Smooth muscle cell (in vitro differentiated cells): ENCODE measurements at regions not wholly inside any gene's neighbourhood (a gene's known extent, or its start where the extent isn't known, plus 50 kb on each side); places are given as distances from the start of the nearest gene placed in this dataset.

ENCODE experiments used
- DNase-seq: peaks from one replicate; lab custom pipeline; 2025; ENCODE audit not compliant: unreplicated experiment; lab: John Stamatoyannopoulos, UW
- H2AFZ ChIP-seq: fragments of 200-600 bp; sonication (generic); 2 replicates; pipeline ENCODE4 v1.6.0; 2016; ENCODE audit warnings: antibody characterized with exemption, low read depth, mild to moderate bottlenecking
- H3F3A ChIP-seq: fragments of 200-600 bp; sonication (generic); 2 replicates; pipeline ENCODE4 v1.6.0; 2017; ENCODE audit warnings: antibody characterized with exemption, low read depth
- H3K27ac ChIP-seq: fragments of 200-600 bp; sonication (generic); 2 replicates; pipeline ENCODE4 v1.5.1; 2016; ENCODE audit warnings: low read depth, mild to moderate bottlenecking
- H3K27me3 ChIP-seq: fragments of 200-600 bp; sonication (generic); 2 replicates; pipeline ENCODE4 v1.6.1; 2016; ENCODE audit warnings: low read depth, mild to moderate bottlenecking
- H3K36me3 ChIP-seq: fragments of 200-600 bp; sonication (generic); 2 replicates; pipeline ENCODE4 v1.5.1; 2016; ENCODE audit warnings: low read depth
- H3K4me1 ChIP-seq: fragments of 200-600 bp; sonication (generic); 2 replicates; pipeline ENCODE4 v1.5.1; 2016; ENCODE audit warnings: low read depth
- H3K4me2 ChIP-seq: fragments of 200-600 bp; sonication (generic); 2 replicates; pipeline ENCODE4 v1.6.0; 2016; ENCODE audit warnings: mild to moderate bottlenecking
- H3K4me3 ChIP-seq: fragments of 200-600 bp; sonication (generic); 2 replicates; pipeline ENCODE4 v1.5.1; 2016; ENCODE audit warnings: mild to moderate bottlenecking
- H3K79me2 ChIP-seq: fragments of 200-600 bp; sonication (generic); 2 replicates; pipeline ENCODE4 v1.6.0; 2016; ENCODE audit warnings: low read depth, mild to moderate bottlenecking
- H3K9ac ChIP-seq: fragments of 200-600 bp; sonication (generic); 2 replicates; pipeline ENCODE4 v1.6.0; 2016; ENCODE audit warnings: low read depth
- H3K9me3 ChIP-seq: fragments of 200-600 bp; sonication (generic); replicated peaks from 2 replicates; pipeline ENCODE4 v1.5.1; 2016; ENCODE audit warnings: low read depth
- H4K20me1 ChIP-seq: fragments of 200-600 bp; sonication (generic); 2 replicates; pipeline ENCODE4 v1.6.0; 2016; ENCODE audit warnings: low read depth
- CTCF ChIP-seq: fragments of 200-600 bp; sonication (generic); IDR thresholded peaks from 2 replicates; pipeline ENCODE4 v1.5.1; 2017; ENCODE audit warnings: borderline replicate concordance, mild to moderate bottlenecking, antibody characterized with exemption; ENCODE audit not compliant: insufficient read depth, poor library complexity, severe bottlenecking
- WGBS: methylation state at CpG from one replicate; pipeline ENCODE4 v1.1.7; 2016; ENCODE audit warnings: low lambda C conversion rate; 5-methylcytosine and 5-hydroxymethylcytosine counted together

GRCh38 chr13:44872751-44873150, 116.5 kb downstream of the NUFIP1 start:
- WGBS, result 85% methylated on average over 13 of the region's 13 CpGs
- Histone ChIP-seq H3K4me3 (no peak overlapping the region), H3K27me3 (no peaks in the 10 kb centered on the region), H3K27ac (no peak overlapping the region), H3K79me2 (no peaks in the 10 kb centered on the region), H3F3A (no peaks in the 10 kb centered on the region), H4K20me1 (no peaks in the 10 kb centered on the region), H3K4me1 (no peaks in the 10 kb centered on the region), H3K9me3 (peaks cover 4% of the 10 kb centered on the region), H3K4me2 (no peak overlapping the region), H3K36me3 (no peaks in the 10 kb centered on the region), H2AFZ (no peak overlapping the region), H3K9ac (no peak overlapping the region)
- no peak for DNase-seq
- TF ChIP-seq CTCF, result no peak

DNA sequence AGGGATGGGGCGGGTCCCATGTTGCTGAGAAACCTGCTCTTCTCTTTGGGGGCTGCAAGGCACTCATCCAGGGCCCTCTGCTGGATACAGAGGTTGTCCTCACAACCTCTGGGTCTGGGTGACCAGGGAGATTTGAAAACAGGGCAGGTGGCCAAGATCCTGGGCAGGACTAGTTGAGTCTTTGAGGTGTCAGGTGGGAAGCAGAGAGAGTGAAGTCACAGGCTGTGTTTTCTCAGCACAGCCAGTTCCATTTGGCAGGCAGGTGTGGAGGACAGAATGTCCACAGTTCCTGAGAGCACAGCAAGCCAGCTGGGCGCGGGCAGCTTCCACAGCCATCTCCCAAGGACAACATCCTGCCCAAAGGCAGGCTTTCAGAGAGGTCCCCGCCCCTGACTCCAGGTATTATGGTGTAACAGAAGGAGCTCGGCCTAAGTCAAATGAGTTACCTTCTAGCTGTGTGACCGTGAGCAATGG, 118.8 kb downstream of the NUFIP1 start:
- Histone ChIP-seq H3K9me3 (no peaks in the 10 kb centered on the region), H2AFZ (no peak overlapping the region), H3K27ac (no peak overlapping the region), H3K36me3 (no peaks in the 10 kb centered on the region), H3K4me3 (no peak overlapping the region), H3F3A (no peaks in the 10 kb centered on the region), H3K27me3 (no peaks in the 10 kb centered on the region), H3K4me2 (no peak overlapping the region), H3K9ac (no peak overlapping the region), H3K4me1 (no peaks in the 10 kb centered on the region), H4K20me1 (no peaks in the 10 kb centered on the region), H3K79me2 (no peaks in the 10 kb centered on the region)
- no peak for DNase-seq
- TF ChIP-seq CTCF, result no peak
- 77% methylated on average over 6 of the region's 6 CpGs for WGBS

GRCh38 chr13:44869167-44869566, 120.1 kb downstream of the NUFIP1 start:
- Histone ChIP-seq H3F3A (no peaks in the 10 kb centered on the region), H3K4me2 (no peak overlapping the region), H3K36me3 (no peaks in the 10 kb centered on the region), H3K9me3 (no peaks in the 10 kb centered on the region), H3K4me1 (no peaks in the 10 kb centered on the region), H3K27me3 (no peaks in the 10 kb centered on the region), H2AFZ (no peak overlapping the region), H4K20me1 (no peaks in the 10 kb centered on the region), H3K27ac (no peak overlapping the region), H3K4me3 (no peak overlapping the region), H3K9ac (no peak overlapping the region), H3K79me2 (no peaks in the 10 kb centered on the region)
- DNase-seq, result no peak
- TF ChIP-seq CTCF, result no peak
- 78% methylated on average over 7 of the region's 7 CpGs for WGBS

DNA sequence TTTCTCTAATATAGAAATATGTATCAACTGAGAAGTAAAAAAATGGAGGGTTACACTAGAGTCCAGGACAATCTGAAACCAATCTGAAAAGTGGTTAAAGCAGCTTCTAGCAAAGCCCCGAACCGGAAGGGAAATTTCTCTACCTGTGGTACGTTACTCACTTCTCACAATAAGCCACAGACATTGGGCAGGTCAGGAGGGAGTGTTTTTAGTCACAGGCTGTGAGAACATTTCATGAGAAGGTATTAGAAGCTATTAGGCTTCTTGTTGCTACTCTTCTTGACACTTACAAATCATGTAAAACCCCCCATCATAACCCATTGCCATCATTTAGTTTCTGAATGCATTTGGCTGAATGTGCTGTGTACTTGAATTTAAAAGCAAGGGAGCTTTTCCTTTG, 120.9 kb downstream of the NUFIP1 start:
- DNase-seq, result no peak
- TF ChIP-seq CTCF, result no peak
- no peak overlapping the region for H2AFZ ChIP-seq
- no peak overlapping the region for H3K9ac ChIP-seq
- no peaks in the 10 kb centered on the region for H3K4me1 ChIP-seq
- H3K27ac ChIP-seq, result no peak overlapping the region
- no peaks in the 10 kb centered on the region for H3K27me3 ChIP-seq
- H3K4me3 ChIP-seq, result no peak overlapping the region
- H4K20me1 ChIP-seq, result no peaks in the 10 kb centered on the region
- no peaks in the 10 kb centered on the region for H3F3A ChIP-seq
- no peaks in the 10 kb centered on the region for H3K9me3 ChIP-seq
- no peaks in the 10 kb centered on the region for H3K36me3 ChIP-seq
- no peaks in the 10 kb centered on the region for H3K79me2 ChIP-seq
- WGBS, result 85% methylated on average over 3 of the region's 3 CpGs
- H3K4me2 ChIP-seq, result no peak overlapping the region
